HepG2 (cell line): ENCODE measurements at regions not wholly inside any gene's neighbourhood (a gene's known extent, or its start where the extent isn't known, plus 50 kb on each side); places are given as distances from the start of the nearest gene placed in this dataset.

Experiments used
- ATAC-seq: fragments of 200-7000 bp; cut with Tn5 transposase; 3 replicates; pipeline ENCODE4 v1.9.1; 2020; ENCODE audit warnings: mild to moderate bottlenecking, moderate library complexity
- BruUV-seq: library from RNA; stranded (reverse); fragments of 400-500 nt; replicated peaks from 2 replicates; lab custom pipeline; 2021; lab: Mats Ljungman, UMichigan
- CTCF ChIA-PET: fragments of 300-600 bp; formaldehyde crosslinking; extraction: SDS; loops from one replicate; lab custom pipeline; 2021; ENCODE audit warnings: low total read pairs, inconsistent platforms, low intra/inter-chr PET ratio; lab: Yijun Ruan, JAX
- POLR2A ChIA-PET: fragments of 350-600 bp; sonication (Branson Sonifier 250); formaldehyde crosslinking; loops from one replicate; lab custom pipeline; 2020; ENCODE audit warnings: antibody characterized with exemption, inconsistent platforms; lab: Yijun Ruan, JAX
- DNase-seq: peaks from one replicate; pipeline ENCODE4 v3.0.0-alpha.2; 2015; ENCODE audit warnings: low spot score
- FAIRE-seq: peaks from 3 replicates; lab custom pipeline; 2011; peaks lifted over from hg19 to GRCh38; lab: Jason Lieb, UNC
- H2AFZ ChIP-seq: one replicate; pipeline ENCODE4 v1.6.1; 2011; ENCODE audit warnings: low read length, inconsistent platforms
- H3K27ac ChIP-seq: fragments of 300-600 bp; 3 replicates; pipeline ENCODE4 v1.8.0; 2011; ENCODE audit warnings: mixed run types, mild to moderate bottlenecking, mixed read lengths, low read length, inconsistent platforms; ENCODE audit not compliant: insufficient read depth; ENCODE audit errors: extremely low read length
- H3K27me3 ChIP-seq, 2 experiments: fragments of 200-600 bp in 1 of 2; 2 replicates in 1 of 2; 3 replicates in 1 of 2; pipeline versions ENCODE4 v1.6.0 to v1.8.0; 2011; ENCODE audit warnings: low read length in 2 of 2, mild to moderate bottlenecking in 2 of 2, moderate library complexity in 2 of 2, inconsistent platforms in 1 of 2; ENCODE audit not compliant: insufficient read depth in 2 of 2, control insufficient read depth in 1 of 2
- H3K36me3 ChIP-seq, 2 experiments: fragments of 200-600 bp in 1 of 2; replicated peaks in 1 of 2; 2 replicates in 1 of 2; 3 replicates in 1 of 2; pipeline versions ENCODE4 v1.5.1 to v1.8.0; 2011; ENCODE audit warnings: low read length in 2 of 2, inconsistent platforms in 1 of 2; ENCODE audit not compliant: insufficient read depth in 2 of 2, control insufficient read depth in 1 of 2
- H3K4me1 ChIP-seq: 2 replicates; pipeline ENCODE4 v1.5.1; 2012; ENCODE audit warnings: low read length, inconsistent platforms; ENCODE audit not compliant: insufficient read depth
- H3K4me2 ChIP-seq: 2 replicates; pipeline ENCODE4 v1.6.0; 2011; ENCODE audit warnings: low read depth, low read length, inconsistent platforms
- H3K4me3 ChIP-seq, 3 experiments: fragments of 200-600 bp in 1 of 3; sonication (generic), shearing (Covaris generic) in 1 of 3; replicated peaks in 1 of 3; 2 replicates each; pipeline ENCODE4 v1.5.1; 2011 to 2016; ENCODE audit warnings: low read length in 3 of 3, inconsistent platforms in 2 of 3, low read depth in 2 of 3, mild to moderate bottlenecking in 2 of 3, control low read depth in 1 of 3, mixed read lengths in 1 of 3; ENCODE audit not compliant: insufficient read depth in 1 of 3
- H3K79me2 ChIP-seq: one replicate; pipeline ENCODE4 v1.6.1; 2011; ENCODE audit warnings: low read length, inconsistent platforms; ENCODE audit not compliant: insufficient read depth
- H3K9ac ChIP-seq: 2 replicates; pipeline ENCODE4 v1.6.0; 2011; ENCODE audit warnings: mild to moderate bottlenecking, low read depth, low read length, inconsistent platforms; ENCODE audit not compliant: insufficient read depth
- H3K9me3 ChIP-seq: 2 replicates; pipeline ENCODE4 v1.5.1; 2012; ENCODE audit warnings: mild to moderate bottlenecking, low read length
- H4K20me1 ChIP-seq: 2 replicates; pipeline ENCODE4 v1.6.0; 2011; ENCODE audit warnings: inconsistent platforms, mild to moderate bottlenecking, low read length, moderate library complexity; ENCODE audit not compliant: insufficient read depth
- ADNP ChIP-seq: sonication (generic); formaldehyde crosslinking; IDR thresholded peaks from 2 replicates; pipeline ENCODE4 v1.4.0; 2020; ENCODE audit warnings: missing genetic modification reagents
- GLI4 ChIP-seq: sonication (generic); formaldehyde crosslinking; IDR thresholded peaks from 2 replicates; pipeline ENCODE4 v1.5.1; 2020; ENCODE audit warnings: missing genetic modification reagents, mild to moderate bottlenecking, moderate library complexity, borderline replicate concordance
- KDM1A ChIP-seq: IDR thresholded peaks from 2 replicates; pipeline ENCODE4 v1.6.1; 2016; ENCODE audit warnings: missing compliant biosample characterization
- KDM6A ChIP-seq: IDR thresholded peaks from 2 replicates; pipeline ENCODE4 v1.6.1; 2016; ENCODE audit warnings: low read depth
- KLF12 ChIP-seq: sonication (generic); formaldehyde crosslinking; IDR thresholded peaks from 2 replicates; pipeline ENCODE4 v1.4.0; 2020; ENCODE audit warnings: missing genetic modification reagents, borderline replicate concordance
- MYC ChIP-seq: sonication (generic); formaldehyde crosslinking; IDR thresholded peaks from 2 replicates; pipeline ENCODE4 v1.9.0; 2021; ENCODE audit warnings: missing genetic modification reagents, borderline replicate concordance
- PRDM10 ChIP-seq: sonication (generic); formaldehyde crosslinking; IDR thresholded peaks from 2 replicates; pipeline ENCODE4 v1.4.0; 2020; ENCODE audit warnings: low read depth, missing genetic modification reagents
- RAD51 ChIP-seq: fragments of 450-650 bp; IDR thresholded peaks from 2 replicates; pipeline ENCODE4 v1.6.1; 2016; ENCODE audit warnings: borderline replicate concordance
- REL ChIP-seq: sonication (generic); formaldehyde crosslinking; conservative IDR thresholded peaks from 2 replicates; pipeline ENCODE4 v1.8.0; 2022; ENCODE audit warnings: mild to moderate bottlenecking, missing genetic modification reagents, moderate library complexity
- SRSF9 ChIP-seq: fragments of 200-400 bp; formaldehyde crosslinking; IDR thresholded peaks from 2 replicates; pipeline ENCODE4 v1.6.1; 2018; ENCODE audit warnings: borderline replicate concordance, mild to moderate bottlenecking, low read depth, low read length; ENCODE audit not compliant: insufficient read depth, poor library complexity, severe bottlenecking
- STAT5B ChIP-seq: sonication (generic); formaldehyde crosslinking; IDR thresholded peaks from 2 replicates; pipeline ENCODE4 v1.4.0; 2020; ENCODE audit warnings: missing genetic modification reagents
- TCF7 ChIP-seq: sonication (generic); IDR thresholded peaks from 2 replicates; pipeline ENCODE4 v1.6.1; 2016; ENCODE audit warnings: antibody characterized with exemption, low read depth
- TEAD3 ChIP-seq: optimal IDR thresholded peaks from 2 replicates; pipeline ENCODE3; 2016; ENCODE audit warnings: borderline replicate concordance
- ZMAT5 ChIP-seq: sonication (generic); formaldehyde crosslinking; IDR thresholded peaks from 2 replicates; pipeline ENCODE4 v1.5.0; 2020; ENCODE audit warnings: mild to moderate bottlenecking, low read depth, missing genetic modification reagents, borderline replicate concordance
- ZNF101 ChIP-seq: sonication (generic); formaldehyde crosslinking; IDR thresholded peaks from 2 replicates; pipeline ENCODE4 v1.4.0; 2020; ENCODE audit warnings: mild to moderate bottlenecking, low read depth, missing genetic modification reagents, borderline replicate concordance
- ZNF446 ChIP-seq: sonication (generic); formaldehyde crosslinking; IDR thresholded peaks from 2 replicates; pipeline ENCODE4 v1.5.0; 2020; ENCODE audit warnings: mild to moderate bottlenecking, missing genetic modification reagents
- ZNF562 ChIP-seq: sonication (generic); formaldehyde crosslinking; IDR thresholded peaks from 2 replicates; pipeline ENCODE4 v1.8.0; 2022; ENCODE audit warnings: missing genetic modification reagents, borderline replicate concordance
- ZNF598 ChIP-seq: sonication (generic); formaldehyde crosslinking; IDR thresholded peaks from 2 replicates; pipeline ENCODE4 v1.5.1; 2020; ENCODE audit warnings: mild to moderate bottlenecking, missing genetic modification reagents, borderline replicate concordance
- ZNF883 ChIP-seq: sonication (generic); formaldehyde crosslinking; IDR thresholded peaks from 2 replicates; pipeline ENCODE4 v1.5.1; 2020; ENCODE audit warnings: mild to moderate bottlenecking, missing genetic modification reagents; ENCODE audit errors: not compliant biosample characterization
- WGBS: methylation state at CpG from one replicate; pipeline ENCODE4 v1.1.6; 2017; ENCODE audit warnings: low lambda C conversion rate; 5-methylcytosine and 5-hydroxymethylcytosine counted together
- in situ Hi-C: cut with HindIII; loops from 2 replicates; pipeline ENCODE4 v1.10.0; 2017; ENCODE audit warnings: low pct_unique_long_range_greater_than_20kb; ENCODE audit not compliant: extremely low pct_ligation_motif_present
- intact Hi-C: fragments of 100-400 bp; cut with micrococcal nuclease; formaldehyde crosslinking; loops from one replicate; pipeline ENCODE4 v1.10.0; 2022; ENCODE audit not compliant: unreplicated experiment

- no peak for TF ChIP-seq TEAD3 (CRISPR knock-in tag)
- TF ChIP-seq ADNP (CRISPR knock-in tag): no peak
- no peak for TF ChIP-seq ZNF101
- TF ChIP-seq KLF12 (CRISPR knock-in tag): no peak
- no peak for TF ChIP-seq GLI4 (CRISPR knock-in tag)
These were observed 476.8 kb upstream of the SMARCA2 start (continued) for GRCh38 chr9:1538301-1538700.

GRCh38 chr9:1539216-1539615 is 475.9 kb upstream of the SMARCA2 start:
- Histone ChIP-seq H3K79me2 (no peaks in the 10 kb centered on the region), H3K4me1 (no peaks in the 10 kb centered on the region), H3K4me2 (no peak overlapping the region), H3K4me3 (no peak overlapping the region), H3K27ac (no peak overlapping the region), H3K9me3 (no peaks in the 10 kb centered on the region), H3K36me3 (no peaks in the 10 kb centered on the region), H2AFZ (no peak overlapping the region), H3K9ac (no peak overlapping the region), H4K20me1 (no peaks in the 10 kb centered on the region), H3K27me3 (no peaks in the 10 kb centered on the region)
- ChIA-PET CTCF (no interaction called here), POLR2A (no interaction called here)
- BruUV-seq: no TSS peak
- FAIRE-seq (no peak), ATAC-seq (no peak), DNase-seq (no peak)
- no peak for TF ChIP-seq GLI4 (CRISPR knock-in tag)
- TF ChIP-seq REL (CRISPR knock-in tag): no peak
- TF ChIP-seq ZNF598 (CRISPR knock-in tag): no peak
- TF ChIP-seq KDM6A: no peak
- TF ChIP-seq MYC: no peak
- TF ChIP-seq ZNF883 (CRISPR knock-in tag): no peak
- no peak for TF ChIP-seq ZNF101
- no peak for TF ChIP-seq ZNF562 (CRISPR knock-in tag)
- TF ChIP-seq TCF7: no peak
- TF ChIP-seq KDM1A (CRISPR knock-in tag): no peak
- TF ChIP-seq SRSF9: no peak
- no peak for TF ChIP-seq ZNF446
- TF ChIP-seq STAT5B: no peak
- no peak for TF ChIP-seq RAD51
- no peak for TF ChIP-seq PRDM10 (CRISPR knock-in tag)
- TF ChIP-seq ZMAT5 (CRISPR knock-in tag): no peak
- intact Hi-C loops: no loop called here
- WGBS: 0% methylated on average over 2 of the region's 2 CpGs
- in situ Hi-C loops: no loop called here
